EH (cell line): ENCODE measurements at regions not wholly inside any gene's neighbourhood (a gene's known extent, or its start where the extent isn't known, plus 50 kb on each side); places are given as distances from the start of the nearest gene placed in this dataset.
"Not testable (repeated sequence)": the region's sequence is repeated elsewhere in the genome, so short reads cannot be mapped to it uniquely, and the experiment has no call there.

ENCODE experiments used
- DNase-seq: peaks from one replicate; pipeline ENCODE4 v3.0.0-alpha.2; 2015; ENCODE audit warnings: low read depth

DNA sequence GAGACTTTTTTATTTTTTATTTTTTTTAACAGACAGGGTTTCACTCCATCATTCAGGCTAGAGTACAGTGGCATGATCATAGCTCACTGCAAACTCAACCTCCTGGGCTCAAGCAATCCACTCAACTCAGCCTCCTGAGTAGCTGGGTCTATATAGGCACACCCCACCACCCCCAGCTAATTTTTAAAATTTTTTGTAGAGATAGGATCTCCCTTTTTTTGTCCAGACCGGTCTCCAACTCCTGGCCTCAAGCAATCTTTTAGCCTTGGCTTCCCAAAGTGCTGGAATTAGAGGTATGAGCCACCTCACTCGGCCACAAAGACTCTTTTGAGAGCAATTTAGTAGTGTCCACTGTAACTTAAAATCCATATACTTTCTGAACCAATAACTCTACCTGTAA is 103.3 kb upstream of the DST start:
- no peak for DNase-seq

DNA sequence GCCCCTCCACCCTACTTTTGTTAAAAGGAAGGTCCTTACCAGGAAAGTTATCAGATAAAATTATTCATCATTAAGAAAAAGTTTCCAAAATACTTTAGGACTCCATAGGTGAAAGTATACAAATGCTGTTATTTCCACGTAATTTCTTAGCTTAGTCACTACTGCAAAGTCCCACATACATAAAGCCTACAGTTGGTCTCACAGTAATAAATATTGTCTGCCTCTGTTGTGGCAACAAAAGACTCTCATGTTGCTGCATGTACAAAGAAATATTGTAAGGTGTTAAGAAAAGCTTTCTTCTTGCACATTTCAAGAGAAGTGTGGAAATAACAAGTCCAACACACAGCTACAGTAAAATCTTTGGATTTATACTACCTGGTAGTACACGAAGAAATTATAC is 102.4 kb upstream of the DST start:
- no peak for DNase-seq

DNA sequence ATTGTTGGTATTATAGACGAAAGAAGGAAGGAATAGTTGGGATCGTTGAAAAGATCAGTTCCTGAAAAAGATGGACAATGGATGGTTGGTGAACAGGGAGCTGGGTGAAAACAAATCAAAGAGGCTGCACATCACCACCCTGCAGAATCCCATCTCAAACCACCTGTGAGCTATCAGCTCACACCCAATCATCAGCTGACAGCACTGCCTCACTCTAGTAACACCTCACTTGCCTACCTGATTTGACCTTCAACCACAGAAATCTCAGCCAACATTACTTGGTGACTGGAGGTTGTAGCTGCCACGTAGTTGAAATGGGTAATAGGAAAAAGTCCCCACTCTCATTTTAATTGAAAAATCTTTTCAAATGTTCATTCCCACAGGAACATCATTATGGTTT is 101.8 kb upstream of the DST start:
- no peak for DNase-seq

DNA sequence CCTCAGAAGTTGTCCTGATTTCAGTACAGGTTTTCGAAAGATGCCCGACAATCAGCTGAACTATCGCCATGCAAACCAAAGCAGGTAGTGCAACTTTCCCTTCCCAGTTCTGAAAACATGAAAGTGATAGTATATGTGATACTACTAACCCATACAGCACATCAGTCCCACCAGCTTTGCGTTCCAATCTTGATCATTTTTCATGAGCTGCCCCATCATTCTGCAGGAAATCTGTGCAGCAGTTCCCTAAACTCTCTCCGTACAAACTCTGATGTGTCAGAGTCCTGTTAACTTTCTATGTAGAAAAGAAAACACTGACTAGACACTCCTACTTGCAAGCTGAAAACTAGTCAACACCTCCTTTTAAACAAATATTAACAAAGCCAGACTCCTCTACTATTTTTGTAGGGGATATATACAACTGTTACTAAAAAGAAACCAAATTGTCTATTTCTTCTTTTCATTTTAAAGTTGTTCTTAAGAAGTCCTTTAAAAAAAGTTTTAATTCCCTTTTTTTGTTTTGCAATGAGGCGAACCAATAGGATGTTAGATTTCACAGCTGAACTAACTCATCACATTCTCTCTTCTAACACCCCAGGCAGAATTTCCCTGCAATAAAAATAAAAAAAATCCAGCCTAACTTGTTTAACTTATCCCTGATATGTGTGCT is 99.6 kb upstream of the DST start:
- DNase-seq = no peak

DNA sequence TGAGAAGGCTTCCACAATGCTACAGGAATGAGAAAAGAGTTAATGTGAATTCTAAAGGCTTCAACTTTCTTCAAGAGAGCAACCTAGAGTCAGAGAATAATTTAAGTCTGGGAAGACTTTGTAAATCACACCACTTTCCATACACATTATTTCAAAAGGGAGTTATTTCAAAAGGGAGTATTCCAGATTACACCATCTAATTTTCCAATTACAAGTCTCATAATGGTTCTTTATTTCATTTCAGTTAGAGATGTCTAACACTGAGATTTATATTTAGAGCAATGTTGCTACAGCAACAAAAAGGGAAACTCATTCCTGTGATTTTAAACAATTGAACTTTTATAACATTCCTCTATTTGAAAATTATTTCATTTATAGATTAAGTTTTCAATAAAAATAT is 98.8 kb upstream of the DST start:
- no peak for DNase-seq

DNA sequence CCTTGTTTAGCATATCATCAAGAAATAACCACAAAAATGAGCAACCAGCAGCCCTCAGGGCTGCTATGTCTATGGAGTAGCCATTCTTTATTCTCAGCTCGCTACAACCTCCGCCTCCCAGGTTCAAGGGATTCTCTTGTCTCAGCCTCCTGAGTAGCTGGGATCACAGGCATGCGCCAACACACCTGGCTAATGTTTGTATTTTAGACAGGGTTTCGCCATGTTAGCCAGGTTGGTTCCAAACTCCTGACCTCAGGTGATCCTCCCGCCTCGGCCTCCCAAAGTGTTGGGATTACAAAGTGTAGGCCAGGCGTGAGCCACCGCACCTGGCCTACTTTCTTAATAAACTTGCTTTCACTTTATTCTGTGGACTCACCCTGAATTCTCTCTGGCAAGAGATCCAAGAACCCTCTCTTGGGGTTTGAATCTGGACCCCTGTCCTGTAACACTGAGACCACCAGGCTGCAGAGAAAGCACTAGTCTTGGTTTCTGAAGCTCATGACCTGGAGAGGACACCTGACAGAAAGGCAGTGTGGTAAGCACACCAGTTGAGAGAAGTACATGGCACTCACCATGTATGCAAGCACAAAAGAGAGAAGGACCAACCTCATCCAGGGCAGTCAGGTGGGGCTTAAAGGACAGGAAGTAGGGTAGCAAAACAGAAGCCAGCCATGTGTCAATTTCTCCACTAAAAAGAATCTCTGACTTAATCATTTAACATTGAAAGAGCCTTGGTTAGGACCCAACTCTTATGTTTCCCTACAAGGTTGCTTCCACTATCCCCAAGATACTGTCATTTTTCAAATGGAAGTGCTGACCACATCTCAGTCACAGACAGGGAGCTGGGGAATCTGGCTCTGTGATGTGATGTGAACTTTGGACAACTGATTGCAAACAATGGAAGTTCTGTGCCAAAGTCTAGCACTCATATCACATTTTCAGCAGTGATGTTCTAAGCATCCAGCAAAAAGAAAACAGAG is 97.4 kb upstream of the DST start:
- DNase-seq = no peak

DNA sequence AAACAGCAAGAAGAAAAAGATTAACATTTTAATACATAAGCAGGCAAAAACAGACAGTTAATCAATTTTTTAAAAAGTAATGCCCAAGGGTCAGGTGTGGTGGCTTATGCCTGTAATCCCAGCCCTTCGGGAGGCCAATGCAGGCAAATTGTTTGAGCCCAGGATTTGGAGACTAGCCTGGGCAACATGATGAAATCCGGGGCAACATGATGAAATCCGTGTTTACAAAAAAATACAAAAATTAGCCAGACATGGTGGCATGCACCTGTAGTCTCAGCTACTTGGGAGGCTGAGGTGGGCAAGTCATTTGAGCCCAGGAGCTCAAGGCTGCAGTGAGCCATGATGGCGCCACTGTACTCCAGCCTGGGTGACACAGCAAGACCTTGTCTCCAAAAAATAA is 94.1 kb upstream of the DST start:
- no peak for DNase-seq

DNA sequence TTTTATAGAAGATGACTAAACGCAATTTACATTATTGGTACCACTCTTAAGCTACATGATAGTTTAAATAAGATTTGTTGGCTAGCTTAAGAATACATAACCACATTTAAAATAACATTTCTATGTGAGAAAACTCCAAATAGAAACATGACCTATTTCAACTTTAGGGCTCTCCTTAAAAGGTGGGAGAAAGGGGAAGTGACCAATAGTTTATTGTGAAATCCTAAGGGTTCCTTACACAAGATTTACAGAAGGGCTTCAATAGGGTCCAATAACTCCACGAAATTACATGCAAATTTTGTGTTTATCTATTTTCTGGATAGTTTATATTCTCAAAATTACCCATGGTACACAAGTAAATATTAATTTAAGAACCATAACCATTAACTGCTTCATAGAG is 91.6 kb upstream of the DST start:
- no peak for DNase-seq

DNA sequence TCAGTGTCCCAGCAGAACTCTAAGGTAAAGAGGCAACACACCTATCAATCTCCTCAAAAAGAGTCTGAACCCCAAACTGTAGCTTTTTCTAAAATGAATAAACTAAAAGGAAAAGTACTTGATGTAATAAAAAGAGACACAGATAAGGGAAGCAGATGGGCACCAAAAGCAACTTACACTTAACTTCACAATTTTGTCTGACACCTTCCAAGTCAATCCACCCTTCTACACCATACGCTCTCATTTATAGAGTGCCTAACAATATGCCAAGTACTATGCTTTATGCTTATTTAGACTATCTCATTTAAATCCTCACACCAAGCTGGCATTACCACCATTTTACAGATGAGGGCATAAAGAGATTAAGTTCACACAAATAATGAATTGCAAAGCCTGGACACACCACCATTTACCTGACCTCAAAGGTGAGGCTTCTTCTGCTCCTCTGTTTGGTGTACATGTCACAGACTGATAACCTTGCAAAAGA is 90.6 kb upstream of the DST start:
- no peak for DNase-seq

DNA sequence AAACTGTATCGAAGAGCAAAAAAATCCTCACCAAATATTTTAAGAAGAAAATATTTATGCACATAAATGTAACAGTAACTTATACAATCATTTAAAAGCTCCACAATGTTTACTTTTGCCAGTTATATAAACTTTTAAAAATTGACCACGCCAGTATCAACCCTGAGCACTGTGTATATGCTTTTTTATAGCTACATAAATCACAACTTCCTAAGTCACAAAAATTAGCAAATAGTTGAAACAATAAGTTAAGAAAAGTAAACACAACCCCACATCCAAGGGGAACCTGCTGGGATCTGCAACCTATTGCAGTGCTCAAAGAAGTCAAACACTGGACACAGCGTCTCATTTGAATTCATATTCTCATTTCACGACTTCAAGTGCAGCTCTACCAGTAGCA is 89.8 kb upstream of the DST start:
- DNase-seq = no peak

DNA sequence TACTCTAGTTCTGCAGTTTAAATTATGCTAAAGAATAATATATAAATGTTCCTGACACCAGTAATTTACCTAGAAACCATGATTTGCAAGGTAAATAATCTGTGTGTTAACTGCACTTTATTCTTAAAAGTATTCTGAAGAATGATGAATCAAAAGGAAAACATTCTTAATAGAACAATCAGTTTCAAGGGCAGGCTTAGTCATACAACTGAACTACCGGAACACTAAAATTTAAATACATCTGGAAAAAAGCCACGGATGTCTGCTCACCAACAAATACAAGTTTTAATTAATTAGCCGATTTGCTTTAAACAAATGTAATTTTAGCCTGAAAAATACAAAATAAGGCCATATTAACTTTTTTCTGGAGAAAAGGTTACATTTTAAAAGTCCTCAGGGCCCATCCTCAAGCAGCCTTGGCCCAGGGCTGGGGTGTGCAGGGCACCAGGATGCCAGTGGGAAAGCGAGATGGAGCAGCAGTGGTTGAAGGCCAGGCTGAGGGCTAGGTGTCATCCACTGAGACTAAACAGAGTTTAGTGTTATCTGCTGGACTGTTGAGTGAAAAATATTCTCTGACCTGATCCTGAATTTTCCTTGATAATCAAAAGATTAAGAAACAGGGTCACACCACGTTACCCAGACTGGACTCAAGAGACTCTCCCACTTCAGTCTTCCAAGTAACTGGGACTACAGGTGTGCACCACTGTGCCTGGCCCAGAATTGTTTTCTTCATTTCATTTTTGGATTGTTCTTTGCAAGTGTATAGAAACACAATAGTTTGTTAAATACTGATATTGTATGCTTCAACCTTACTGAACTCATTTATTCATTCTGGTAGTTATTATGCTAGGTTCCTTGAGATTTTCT is 88.2 kb upstream of the DST start:
- peak; percentile 87 for DNase-seq

DNA sequence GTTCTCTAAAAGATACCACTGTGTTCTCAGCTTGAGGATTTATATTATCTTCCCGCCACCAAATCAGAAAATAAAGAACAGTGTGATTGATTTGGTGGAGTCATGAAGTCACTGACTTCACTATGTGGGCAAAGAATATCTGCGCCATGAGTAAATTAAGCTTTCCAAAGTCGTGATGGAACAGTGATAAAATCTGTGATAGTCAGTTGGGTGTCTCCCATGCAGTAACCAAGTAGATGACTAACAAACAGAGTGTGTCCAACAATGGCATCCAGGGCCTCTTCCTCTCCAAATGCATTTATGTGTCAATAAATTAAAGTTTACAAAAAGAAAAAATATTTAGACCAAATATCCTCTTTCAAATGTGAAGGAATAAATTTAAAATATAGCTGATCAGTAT is 87.0 kb upstream of the DST start:
- peak; percentile 90 for DNase-seq

DNA sequence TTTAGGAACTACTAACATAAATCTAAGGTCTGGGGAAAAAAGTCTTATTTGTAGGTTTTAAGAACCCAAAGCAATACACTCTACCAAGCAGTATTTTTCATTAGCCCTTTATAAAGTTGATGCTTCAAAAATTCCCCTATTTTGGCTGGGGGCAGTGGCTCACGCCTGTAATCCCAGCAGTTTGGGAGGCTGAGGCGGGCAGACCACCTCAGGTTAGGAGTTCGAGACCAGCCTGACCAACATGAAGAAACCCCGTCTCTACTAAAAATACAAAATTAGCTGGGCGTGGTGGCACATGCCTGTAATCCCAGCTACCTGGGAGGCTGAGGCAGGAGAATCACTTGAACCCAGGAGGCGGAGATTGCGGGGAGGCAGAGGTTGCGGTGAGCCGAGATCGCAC is 86.5 kb upstream of the DST start:
- not testable (repeated sequence) for DNase-seq

DNA sequence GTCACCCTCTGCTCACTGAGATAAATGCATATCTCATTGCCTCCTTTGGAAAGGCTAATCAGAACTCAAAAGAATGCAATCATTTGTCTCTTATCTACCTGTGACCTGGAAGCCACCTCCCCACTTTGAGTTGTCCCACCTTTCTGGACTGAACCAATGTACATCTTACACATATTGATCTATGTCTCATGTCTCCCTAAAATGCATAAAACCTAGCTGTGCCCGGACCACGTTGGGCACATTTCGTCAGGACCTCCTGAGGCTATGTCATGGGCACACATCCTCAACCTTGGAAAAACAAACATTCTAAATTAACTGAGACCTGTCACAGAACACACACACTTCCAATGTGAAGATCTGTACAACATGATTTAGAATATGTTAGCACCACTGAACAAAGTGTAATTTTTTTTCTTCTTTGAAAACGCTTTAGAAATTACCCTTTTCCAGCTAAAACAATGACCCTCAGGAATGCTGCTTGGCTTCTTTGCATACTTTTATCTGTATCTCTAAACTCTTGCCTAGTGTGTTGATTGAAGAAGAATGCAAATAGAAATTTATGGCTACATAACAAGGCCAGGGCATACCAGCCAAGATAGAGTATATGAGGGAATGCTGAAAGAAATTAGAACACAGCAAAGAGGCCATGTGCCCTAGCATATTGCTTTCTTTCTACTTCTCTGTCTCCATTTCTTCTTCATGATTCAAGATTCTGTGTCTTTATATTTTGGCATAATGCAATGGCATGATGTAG is 84.6 kb upstream of the DST start:
- peak; percentile 83 for DNase-seq

DNA sequence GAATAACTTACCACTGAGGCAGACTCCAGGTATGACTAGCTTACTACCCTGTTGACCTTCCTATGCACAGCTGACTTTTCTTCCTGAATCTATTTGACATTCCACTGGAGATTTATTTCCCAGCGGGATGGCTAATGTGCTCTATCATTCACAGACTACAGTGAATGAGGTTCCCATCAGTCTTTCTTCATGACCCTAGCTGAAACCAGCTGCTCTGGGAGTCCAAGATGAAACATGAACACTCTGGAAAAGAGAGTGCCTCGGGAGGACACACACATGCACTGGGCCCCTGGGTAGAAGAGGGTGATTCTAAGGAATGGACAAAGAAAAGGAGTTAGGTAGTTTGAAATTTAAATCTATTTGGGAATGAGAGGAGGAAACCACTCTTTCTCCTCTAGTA is 82.6 kb upstream of the DST start:
- DNase-seq = no peak

DNA sequence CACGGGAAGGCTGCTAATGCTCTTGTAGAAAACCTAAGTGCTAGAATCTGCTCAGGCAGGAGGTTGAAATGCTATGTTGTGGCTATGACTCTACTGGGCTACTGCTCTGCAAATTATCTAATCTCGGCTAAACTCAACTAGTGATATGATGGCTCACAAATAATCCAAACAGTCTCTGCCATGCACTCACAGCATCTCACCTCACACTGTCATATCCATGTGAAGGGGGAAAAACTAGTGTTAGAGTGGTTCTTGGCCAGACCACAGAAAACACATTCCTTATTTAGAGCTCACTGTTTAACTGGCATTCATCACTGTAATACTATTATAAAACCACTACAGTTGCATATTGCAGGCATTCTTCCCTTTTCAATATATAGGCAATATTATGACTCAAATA is 81.8 kb upstream of the DST start:
- DNase-seq = peak; percentile 75

DNA sequence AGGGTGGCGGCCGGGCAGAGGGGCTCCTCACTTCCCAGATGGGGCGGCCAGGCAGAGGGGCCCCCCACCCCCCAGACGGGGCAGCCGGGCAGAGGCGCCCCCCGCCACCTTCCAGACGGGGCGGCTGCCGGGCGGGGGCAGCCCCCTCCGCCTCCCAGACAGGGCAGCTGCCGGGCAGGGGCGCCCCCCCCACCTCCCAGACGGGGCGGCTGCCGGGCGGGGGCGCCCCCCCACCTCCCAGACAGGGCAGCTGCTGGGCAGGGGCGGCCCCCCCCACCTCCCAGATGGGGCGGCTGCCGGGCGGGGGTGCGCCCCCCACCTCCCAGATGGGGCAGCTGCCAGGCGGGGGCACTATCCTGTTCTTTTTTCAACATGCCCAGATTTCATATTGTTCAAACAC is 78.2 kb upstream of the DST start:
- no peak for DNase-seq

DNA sequence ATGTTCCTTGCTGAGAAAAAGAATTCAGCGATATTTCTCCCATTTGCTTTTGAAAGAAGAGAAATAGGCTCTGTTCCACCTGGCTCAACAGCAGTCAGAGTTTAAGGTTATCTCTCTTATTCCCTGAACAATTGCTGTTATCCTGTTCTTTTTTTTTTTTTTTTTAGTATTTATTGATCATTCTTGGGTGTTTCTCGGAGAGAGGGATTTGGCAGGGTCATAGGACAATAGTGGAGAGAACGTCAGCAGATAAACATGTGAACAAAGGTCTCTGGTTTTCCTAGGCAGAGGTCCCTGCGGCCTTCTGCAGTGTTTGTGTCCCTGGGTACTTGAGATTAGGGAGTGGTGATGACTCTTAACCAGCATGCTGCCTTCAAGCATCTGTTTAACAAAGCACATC is 77.5 kb upstream of the DST start:
- not testable (repeated sequence) for DNase-seq

DNA sequence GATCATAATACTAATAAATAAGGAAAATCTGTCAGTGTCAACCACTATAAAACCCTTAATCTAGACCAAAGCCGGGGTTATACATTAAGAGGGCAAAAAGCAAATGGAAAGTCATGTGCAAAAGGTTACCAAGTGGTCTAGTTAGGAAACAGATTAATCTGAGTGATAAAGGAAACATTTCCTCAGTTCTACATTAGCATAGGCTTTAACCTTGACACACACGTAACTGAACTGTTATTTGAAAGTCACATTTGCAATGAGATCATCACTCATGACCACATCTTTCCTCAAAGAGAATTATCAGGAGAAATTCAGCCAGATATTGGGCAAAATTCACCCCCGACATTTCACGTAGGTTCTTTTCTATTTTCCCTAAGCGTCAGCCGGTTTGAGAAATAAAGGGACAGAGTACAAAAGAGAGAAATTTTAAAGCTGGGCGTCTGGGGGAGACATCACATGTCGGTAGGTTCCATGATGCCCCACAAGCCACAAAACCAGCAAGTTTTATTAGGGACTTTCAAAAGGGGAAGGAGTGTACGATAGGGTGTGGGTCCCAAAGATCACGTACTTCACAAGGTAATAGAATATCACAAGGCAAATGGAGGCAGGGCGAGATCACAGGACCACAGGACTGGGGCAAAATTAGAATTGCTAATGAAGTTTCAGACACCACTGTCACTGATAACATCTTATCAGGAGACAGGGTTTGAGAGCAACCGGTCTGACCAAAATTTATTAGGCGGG is 76.8 kb upstream of the DST start:
- DNase-seq = peak; percentile 24

DNA sequence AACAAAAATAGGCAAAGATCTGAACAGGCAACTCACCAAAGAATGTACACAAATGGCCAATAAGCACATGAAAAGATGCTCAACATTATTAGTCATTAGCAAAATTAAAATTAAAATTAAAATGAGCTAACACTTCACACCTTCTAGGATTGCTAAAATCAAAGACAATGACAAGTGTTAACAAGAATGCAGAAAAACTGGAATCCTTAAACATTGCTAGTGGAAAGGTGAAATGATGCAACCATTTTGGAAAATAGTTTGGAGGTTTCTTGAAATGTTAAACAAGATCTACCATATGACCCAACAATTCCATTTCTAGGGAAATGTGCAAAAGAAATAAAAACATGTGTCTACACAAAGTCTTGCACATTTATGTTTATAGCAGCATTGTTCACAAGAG is 75.5 kb upstream of the DST start:
- no peak for DNase-seq

DNA sequence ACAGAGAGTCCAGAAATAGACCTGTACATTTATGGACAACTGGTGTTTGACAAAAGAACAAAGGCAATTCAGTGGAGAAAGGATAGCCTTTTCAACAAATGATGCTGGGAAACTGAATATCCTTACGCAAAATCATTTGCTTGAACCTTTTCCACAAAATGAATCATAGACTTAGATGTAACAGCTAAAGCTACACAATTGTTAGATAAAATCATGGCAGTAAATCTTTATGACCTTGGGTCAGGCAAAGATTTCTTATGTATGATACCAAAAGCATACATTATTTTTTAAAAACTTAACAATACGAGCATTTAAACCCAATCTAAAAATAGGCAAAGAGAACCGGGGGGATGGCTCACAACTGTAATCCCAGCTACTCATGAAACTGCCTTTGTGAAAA is 73.5 kb upstream of the DST start:
- DNase-seq = peak; percentile 68
